GM19468 (cell line): ENCODE measurements at regions not wholly inside any gene's neighbourhood (a gene's known extent, or its start where the extent isn't known, plus 50 kb on each side); places are given as distances from the start of the nearest gene placed in this dataset.

Source experiments
- ATAC-seq: cut with Tn5 transposase; IDR thresholded peaks from one replicate; pipeline ENCODE4 v1.9.1; 2021; ENCODE audit warnings: mild to moderate bottlenecking, moderate library complexity, moderate number of reproducible peaks; ENCODE audit not compliant: unreplicated experiment; ENCODE audit errors: extremely low read depth

DNA sequence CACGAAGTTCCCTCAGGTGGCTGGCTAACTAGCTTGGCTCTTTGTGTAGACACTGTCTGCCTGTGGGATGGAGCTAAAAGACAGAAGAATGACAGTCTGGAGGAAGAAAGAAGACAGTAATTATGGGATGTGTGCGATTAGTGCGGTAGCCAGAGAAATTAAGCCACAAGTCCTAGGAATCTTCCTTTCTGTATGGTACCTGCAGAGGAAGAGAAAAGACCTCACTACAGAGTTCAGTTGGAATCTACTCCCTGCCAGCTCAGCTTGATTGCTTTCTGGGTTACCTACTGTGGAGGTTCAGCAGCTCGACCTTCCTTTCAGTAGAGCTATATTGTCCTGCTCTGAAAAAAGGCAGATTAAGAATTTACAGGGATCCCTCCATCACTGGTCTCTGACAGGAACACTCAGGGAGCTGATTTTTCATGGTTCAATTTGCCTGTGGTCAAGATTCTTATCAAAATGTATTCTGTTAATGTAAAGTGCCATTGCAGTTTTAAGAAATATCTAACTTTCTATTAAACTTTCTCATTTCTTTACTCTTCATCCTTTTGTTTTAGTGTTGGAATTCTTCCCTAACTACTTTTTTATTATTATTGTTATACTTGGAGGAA lies 187.2 kb downstream of the CENPW start:
- no peak for ATAC-seq

DNA sequence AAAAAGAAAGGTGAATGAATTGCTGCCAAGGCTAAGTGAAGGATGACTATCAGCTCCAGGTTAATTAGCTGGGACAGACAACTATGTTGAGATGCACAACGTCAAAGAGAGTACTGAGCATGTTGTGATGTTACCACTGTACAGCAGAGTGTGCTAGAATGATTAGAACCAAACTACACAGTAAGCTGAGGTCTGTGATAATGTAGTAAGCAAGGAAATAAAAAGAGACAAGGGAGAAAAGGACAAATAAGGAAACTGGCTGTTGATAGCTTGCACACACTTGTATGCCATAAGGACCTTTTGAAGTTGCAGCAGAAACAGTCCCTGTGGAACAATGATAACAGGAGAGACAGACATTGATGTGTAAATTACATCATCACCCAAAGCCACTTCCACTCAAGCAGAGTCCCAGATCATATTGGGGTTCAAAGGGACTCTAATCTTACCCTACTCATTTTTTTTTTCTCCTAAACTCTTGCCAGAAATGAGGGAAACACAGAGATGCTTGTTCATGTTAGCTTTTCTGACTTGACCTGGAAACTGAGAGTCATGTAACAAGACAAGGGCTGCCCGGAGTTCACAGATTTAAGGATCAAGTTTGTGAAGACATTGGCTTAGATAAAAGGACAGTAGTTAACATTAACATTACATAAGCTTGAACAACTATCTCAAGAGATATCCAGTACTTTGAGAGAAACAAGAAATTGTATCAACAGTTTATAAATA lies 189.9 kb downstream of the CENPW start:
- ATAC-seq: no peak

DNA sequence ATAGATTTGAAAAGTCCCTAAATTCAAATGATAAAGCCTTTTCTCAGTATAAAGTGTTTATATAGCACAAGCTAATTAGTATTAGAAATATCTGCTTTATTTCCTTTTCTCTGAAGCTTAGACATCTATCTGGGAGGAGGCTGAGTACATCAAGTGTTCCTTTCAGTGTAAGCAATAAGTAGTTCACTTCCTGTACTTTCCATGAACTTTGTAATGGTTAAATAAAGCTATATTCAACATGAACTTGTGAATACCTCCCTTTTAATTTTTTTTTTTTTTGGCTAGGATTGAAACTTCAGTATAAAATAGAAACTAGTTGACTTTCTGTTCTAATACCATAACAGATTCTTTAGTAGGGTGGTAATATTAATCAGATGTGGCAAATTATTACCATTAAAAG lies 190.9 kb downstream of the CENPW start:
- ATAC-seq: no peak

DNA sequence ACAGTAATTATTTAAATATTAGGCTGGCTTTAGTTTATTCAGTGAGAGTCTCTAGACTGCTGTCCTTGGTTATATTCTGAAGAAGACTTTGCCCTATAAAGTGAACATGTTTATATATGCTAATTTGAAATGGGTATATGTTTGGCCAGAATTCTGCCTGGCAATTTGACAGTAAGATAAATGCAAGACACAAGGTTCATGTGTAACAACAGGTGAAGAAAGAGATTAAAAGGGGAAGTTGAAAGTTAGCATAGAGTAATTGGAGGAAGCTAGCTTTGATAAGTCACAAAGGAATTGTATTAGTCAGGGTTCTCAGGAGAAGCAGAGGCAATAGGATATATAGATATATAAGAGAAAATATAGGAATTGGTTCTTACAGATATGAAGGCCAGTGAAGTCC lies 191.4 kb downstream of the CENPW start:
- ATAC-seq: no peak

DNA sequence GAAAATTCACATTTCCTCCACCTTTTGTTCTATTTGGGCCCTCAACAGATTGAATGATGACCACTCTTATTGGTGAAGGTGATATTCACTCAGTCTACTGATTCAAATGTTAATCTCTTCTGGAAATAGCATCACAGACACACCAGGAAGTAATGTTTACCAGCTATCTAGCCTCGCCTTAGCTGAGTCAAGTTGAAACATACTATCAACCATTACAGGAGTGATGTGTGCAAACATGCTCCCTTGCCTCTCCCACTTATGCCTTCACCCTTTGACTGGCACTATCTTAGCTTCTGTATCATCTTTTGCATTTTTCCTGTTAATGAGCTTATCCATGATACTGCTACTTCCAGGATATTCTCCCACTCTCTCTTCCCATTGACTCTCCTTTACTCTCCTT lies 191.9 kb downstream of the CENPW start:
- ATAC-seq: no peak

DNA sequence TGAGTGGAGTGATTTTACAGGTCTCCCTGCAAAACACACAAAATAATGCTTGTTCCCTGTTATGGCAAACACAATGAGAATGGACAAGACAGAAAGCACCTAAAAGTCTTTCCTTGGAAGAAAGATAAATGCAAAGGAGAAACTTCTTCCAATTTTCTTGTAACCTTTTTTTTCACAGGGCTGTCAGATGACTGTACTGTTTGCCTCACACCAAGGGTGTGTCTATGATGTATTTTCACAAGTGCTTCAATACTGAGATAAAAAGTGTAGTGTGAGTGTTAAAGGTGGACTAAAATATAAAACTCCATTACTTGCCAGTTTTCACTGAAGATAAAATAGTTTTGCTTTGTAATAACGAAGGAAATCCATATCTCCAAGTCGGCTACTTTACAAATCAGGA lies 194.5 kb downstream of the CENPW start:
- no peak for ATAC-seq

DNA sequence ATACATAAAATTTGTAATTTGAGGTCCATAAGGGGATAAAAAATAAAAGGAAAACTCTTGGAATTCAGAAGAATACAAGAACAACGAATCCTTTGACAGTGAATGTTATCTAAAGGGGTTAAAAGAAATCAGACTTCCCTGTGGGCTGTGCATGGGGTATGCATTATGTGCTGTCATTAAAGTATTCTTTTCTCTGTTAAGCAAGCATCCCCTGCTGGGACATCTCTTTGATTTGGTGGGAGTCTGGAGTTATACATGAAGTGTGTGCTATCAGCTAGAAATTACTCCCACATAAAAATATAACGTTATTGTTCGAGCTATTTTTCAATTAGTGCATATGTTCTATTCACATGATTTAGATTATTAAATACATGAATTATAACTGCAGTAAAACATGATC lies 195.2 kb downstream of the CENPW start:
- ATAC-seq: no peak

DNA sequence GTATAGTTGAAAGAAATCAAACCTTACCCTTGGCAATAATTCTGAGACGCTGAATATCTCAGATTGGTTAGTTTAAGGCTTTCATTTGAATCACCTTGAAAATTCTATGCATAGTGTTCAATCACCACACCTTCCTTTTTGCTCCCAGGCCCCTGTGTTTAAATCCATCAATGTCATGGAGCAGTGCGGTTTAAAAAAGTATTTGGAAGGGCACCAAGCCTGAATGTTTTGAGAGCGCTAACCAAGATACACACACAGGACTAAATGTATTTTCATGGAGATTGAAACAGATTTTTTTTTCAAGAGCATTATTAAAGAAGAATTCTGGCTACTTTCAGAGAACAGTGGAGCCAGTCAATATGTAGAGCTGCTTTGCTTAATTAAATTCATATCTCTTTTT lies 195.7 kb downstream of the CENPW start:
- ATAC-seq: no peak

DNA sequence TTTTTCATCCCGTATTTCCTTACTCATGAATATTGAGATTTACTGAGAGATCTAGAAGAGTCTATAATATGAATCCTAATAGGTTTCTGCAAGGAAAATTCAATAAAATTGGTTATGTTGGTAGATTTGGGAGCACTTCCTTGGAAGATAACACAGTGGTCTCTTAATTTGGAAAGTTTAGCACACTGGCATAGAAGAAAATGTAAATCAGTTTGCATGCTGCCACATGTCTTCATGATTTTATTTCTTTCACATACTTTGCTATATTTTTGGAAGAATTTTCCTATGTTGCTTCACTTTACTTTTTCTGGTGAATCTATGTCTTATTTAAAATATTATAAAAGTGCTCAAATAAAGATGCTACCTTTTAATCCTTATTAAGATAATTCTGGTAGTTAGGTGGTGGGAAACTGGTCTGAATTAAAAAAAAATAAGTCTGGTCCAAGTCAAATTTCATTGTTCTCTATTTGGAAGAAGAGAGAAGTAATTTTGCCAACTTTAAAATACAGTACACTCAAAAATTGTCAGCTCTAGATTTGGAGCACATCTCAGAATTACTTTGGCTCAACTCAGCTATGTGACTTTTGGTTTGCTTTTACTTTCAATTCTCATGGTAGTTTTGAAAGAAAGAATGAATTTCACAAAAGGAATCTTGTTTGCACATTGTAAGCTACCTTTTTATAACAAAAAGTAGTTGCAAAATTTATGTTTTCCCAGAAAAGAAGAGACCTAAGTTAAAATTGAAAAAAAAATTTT lies 197.3 kb downstream of the CENPW start:
- ATAC-seq: no peak

DNA sequence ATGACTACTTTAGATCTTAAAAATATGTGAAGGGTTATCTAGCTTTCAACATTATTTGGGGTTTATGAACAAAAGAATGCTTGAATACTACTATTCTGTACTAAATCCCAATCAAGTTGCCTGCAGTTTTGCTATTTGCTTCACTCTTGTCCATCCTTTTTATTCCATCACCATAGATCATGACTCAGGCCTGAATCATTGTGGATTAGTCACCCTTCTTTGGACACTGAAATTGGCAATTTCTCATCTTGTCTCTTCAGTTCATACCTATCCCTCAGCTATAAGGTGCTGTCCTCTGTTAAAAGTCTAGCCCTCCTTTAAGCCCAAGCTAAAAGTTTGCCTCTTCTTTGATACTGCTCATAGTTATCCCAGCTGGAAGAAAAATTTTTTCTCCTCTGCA lies 199.1 kb downstream of the CENPW start:
- ATAC-seq: no peak

DNA sequence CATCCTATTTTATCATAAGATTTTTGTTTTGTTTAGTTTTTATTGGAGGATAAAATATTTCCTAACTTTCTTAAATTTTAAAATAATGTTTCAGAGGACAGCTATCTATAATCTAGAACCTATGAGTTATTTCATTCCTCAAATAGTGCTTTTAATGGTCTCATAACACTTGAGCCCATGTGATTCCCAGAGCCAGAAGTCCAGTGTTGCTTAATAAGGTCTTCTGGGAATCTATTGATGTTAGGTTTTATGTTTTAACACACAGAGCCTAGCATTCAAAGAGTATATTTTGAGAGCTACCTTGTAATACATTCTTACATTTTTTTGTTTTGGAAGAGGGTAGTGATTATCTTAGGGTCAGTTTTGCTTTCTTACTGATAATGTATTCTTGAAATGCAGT lies 200.2 kb downstream of the CENPW start:
- no peak for ATAC-seq

DNA sequence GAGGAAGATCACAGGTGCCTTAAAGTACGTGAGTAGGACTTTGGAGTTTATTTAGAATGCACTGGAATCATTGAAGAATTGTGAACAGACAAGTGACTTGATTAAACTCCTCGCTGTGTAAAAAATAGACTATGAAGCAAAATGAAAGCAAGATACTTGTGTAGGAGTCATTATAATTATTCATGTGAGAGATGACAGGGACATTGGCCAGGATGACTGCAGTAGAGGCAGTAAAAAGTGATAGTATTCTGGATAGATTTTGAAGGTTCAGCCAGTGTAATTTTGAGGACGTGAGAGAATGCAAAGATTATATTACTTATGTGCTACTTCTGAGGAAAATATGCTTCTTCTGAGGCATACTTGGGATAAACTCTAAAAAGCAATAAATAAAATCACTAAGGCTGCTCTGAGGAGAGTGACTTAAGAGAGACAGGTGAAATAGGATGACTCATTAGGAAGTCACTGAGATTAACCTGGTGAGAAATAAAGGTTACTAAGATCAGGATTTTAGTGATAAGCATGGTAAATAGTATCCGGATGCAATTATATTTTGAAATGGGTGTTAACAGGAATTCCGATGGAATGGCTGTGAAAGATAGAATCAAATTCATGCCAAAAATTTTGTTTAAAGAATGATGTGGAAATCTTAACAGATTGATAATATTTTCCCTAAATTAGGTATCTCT lies 202.0 kb downstream of the CENPW start:
- ATAC-seq: no peak

DNA sequence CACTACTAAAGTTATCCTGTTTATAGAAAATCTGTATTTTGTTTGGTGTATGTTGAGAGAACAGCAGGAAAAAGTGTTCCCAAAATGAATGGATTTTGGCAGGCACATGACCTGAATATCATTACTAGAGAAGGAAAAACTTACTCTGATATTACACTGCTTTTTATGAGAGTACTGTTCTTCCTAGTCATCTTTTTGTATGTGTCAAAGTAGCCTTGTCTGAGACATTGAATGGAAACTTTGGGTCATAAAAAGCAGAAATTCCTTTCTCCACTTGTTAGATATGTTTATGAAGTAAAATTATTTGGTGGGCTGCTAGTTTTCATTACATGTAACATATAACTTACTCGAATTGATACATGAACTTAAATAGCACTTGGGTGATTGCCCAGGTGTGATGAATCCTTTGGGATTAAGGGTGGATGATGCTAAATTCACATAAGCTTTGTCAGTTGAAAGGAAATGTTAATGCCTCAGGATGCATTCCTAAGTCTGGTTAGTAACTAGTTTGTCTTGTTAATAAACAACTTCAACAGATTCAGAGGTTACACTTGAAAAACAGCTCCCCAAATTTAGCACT lies 206.7 kb downstream of the CENPW start:
- ATAC-seq: no peak

DNA sequence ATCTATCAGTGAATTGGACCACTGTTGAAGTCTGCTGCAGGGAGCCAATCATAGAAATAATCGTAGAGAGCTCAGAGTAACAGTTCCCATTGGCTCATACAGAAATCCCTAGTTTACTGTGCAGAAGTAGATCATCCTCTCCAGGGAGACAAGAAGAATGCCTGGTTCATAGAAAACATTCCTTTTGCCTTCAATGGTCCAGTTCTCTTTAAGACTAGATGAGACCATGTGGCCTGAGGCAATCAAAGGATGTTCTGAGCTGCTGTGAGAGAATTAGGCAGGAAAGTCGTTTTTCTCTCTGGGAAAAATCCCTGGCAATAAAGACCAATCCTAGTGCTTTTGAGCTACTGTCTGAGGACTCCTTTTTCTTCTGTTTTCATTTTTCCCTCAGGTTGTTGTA lies 208.4 kb downstream of the CENPW start:
- ATAC-seq: no peak

DNA sequence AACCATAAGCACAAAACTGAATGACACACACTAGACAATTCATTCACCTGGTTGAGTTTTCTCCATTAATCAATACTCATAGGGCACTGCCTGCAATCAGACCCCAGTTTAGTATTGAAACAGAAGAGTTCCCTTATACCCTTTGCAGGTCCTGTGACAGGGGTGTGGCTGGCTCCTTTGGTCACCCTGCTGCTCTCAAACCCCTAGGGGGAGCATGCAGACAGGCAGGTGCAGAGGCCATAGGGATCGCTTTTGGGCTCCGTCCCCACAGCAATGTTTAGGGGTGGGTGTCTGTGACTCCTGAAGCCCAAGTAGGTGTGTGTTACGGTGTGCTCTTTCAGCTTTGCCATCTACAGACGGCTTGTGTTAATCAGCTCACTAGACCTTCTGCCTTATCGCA lies 210.4 kb downstream of the CENPW start:
- no peak for ATAC-seq

DNA sequence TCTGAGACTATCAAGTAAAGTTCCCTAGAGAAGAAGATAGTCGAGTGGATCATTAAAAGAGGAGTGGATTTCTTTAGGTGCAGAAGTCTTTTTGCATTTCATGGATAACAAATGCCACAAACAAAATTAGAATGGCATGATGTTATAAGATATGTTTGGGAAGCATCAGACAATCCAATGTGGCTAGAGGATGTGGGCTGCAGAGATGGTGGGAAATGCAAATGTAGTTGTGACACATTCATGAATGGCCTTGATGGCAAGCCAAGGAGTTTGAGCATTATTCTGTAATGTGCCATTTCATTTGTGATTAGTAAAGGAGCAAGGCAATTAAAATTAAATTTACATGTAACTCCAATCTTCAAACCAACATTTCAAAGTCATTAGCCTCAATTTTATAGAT lies 211.9 kb downstream of the CENPW start:
- ATAC-seq: no peak

DNA sequence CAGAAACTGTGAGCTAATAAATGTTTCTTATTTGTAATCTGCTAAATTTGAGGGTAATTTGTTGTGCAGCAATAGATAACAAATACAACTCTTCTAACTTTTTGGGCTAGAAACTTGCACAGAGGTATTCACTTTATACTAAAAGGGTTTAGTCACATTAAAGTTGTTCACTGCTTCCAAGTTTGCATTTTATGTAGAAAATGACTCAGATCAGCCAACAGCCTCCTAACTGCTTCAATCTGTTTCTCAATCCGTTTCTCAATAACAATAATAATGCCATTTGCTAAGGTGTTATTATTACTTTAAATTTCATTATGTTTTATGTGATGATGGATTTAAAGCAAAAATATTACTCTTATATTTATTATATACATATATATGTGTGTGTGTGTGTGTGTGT lies 213.9 kb downstream of the CENPW start:
- ATAC-seq: no peak

DNA sequence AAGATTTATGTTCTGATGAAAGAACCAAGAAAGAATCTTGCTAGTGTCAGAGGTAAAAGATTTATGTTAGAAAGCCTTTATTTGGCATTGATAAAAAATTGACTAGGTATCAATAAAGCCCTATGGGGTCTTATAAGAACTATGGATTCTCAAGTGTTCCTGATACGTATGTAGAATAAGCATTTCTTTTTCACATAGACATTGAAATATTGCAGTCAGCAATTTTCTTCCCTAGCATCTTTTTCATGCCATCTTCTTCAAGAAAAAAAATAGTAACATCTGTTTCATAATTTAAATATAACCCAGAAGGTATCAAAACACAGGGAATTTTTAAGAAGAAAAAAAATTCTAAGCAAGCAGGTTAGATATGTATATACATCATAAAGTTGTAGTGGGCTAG lies 230.6 kb downstream of the CENPW start:
- no peak for ATAC-seq

DNA sequence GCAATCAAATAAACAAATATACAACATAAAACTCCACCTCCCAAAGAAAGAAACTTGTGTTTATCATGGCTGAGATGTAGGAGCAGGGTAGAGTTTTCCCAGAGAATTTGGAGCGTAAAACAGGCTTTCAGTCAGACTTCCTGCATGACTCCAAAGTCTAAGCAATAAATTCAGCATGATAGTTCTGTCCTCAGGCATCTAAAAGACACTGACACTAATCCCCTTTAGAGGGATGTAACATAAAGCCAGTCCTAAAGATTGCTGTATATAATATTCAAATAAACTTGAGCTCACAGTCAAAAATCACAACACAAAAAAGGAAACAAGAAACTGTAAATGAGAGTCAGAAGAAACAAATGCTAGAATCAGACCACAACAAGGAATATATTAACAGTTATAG lies 234.4 kb downstream of the CENPW start:
- no peak for ATAC-seq

DNA sequence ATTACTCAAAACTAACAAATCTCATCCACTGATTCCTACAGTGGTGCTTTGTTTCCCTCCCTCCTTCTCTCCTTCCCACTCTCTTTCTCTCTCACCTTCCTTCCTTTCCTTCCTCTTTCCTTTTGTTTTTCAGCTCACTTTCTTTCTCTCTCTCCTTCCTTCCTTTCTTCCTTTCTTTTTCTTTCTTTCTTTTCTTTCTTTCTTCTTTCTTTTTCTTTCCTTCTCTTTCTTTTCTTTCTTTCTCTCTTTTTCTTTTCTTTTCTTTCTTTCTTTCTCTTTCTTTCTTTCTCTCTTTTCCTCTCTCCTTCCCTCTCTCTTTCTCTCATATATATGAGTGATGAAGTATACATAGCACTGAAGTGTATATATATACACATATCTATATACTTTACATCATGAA lies 241.4 kb downstream of the CENPW start:
- no peak for ATAC-seq
